MCF 10A (cell line): ENCODE measurements at regions not wholly inside any gene's neighbourhood (a gene's known extent, or its start where the extent isn't known, plus 50 kb on each side); places are given as distances from the start of the nearest gene placed in this dataset.

Experiments used
- BruUV-seq: library from RNA; stranded (reverse); fragments of 400-500 nt; replicated peaks from 2 replicates; lab custom pipeline; 2021; lab: Mats Ljungman, UMichigan
- CTCF ChIA-PET: fragments of 300-600 bp; sonication (Branson Sonifier 250); formaldehyde crosslinking; extraction: SDS; loops from one replicate; lab custom pipeline; 2021; ENCODE audit warnings: antibody characterized with exemption, inconsistent platforms; lab: Yijun Ruan, JAX
- POLR2A ChIA-PET: fragments of 300-600, 350-650 bp; sonication (Branson Sonifier 250); formaldehyde crosslinking; extraction: SDS; loops from one replicate; lab custom pipeline; 2020; ENCODE audit warnings: antibody characterized with exemption, inconsistent platforms; lab: Yijun Ruan, JAX
- DNase-seq: peaks from one replicate; pipeline ENCODE4 v3.0.0-alpha.2; 2018; ENCODE audit not compliant: unreplicated experiment
- H3K27ac Mint-ChIP-seq: one replicate; pipeline ENCODE4 v1.8.0; 2022; ENCODE audit warnings: mild to moderate bottlenecking, low read depth, mixed read lengths; ENCODE audit not compliant: unreplicated experiment
- H3K27me3 Mint-ChIP-seq: one replicate; pipeline ENCODE4 v1.8.0; 2022; ENCODE audit warnings: mixed read lengths; ENCODE audit not compliant: insufficient read depth, unreplicated experiment
- H3K36me3 Mint-ChIP-seq: one replicate; pipeline ENCODE4 v1.8.0; 2022; ENCODE audit warnings: mild to moderate bottlenecking, moderate library complexity, mixed read lengths; ENCODE audit not compliant: insufficient read depth, unreplicated experiment
- H3K4me1 Mint-ChIP-seq: one replicate; pipeline ENCODE4 v1.8.0; 2022; ENCODE audit warnings: mixed read lengths; ENCODE audit not compliant: insufficient read depth, unreplicated experiment
- H3K4me3 Mint-ChIP-seq: one replicate; pipeline ENCODE4 v1.8.0; 2022; ENCODE audit warnings: mild to moderate bottlenecking, moderate library complexity, mixed read lengths; ENCODE audit not compliant: unreplicated experiment
- H3K9me3 Mint-ChIP-seq: one replicate; pipeline ENCODE4 v1.8.0; 2022; ENCODE audit warnings: mixed read lengths; ENCODE audit not compliant: unreplicated experiment
- intact Hi-C: fragments of 100-400 bp; cut with micrococcal nuclease; formaldehyde crosslinking; loops from 2 replicates; pipeline ENCODE4 v1.14.1; 2022
- TF ChIP-seq, protein P1 (sequence below): fragments of 200-600 bp; IDR thresholded peaks from one replicate; pipeline ENCODE4 v1.8.0; 2022; ENCODE audit warnings: antibody characterized with exemption, mild to moderate bottlenecking; ENCODE audit not compliant: unreplicated experiment

DNA sequence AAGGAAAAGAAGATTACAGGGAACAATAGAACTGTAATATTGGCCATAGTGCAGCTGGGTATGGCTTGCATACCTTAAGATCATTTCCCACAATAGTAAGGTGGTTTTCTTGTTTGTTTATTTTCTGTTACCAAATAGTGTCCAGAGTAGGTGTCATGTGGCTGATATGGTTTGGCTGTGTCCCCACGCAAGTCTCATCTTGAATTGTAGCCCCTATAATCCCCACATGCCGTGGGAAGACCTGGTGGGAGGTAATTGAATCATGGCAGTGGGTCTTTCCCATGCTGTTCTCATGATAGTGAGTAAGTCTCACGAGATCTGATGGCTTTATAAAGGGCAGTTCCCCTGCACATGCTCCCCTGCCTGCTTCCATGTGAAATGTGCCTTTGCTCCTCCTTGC, 190.1 kb downstream of the ICOS start:
- CTCF ChIA-PET: interaction anchor here (0.6 kb wide), 1 partner anchor 1799 kb away, joined by 3 read pairs; no protein-coding TSS in a partner anchor
- Mint-ChIP-seq H3K27me3 (peaks cover 72% of the 10 kb centered on the region), H3K27ac (no peak overlapping the region), H3K9me3 (no peaks in the 10 kb centered on the region), H3K36me3 (no peaks in the 10 kb centered on the region), H3K4me3 (no peak overlapping the region), H3K4me1 (no peaks in the 10 kb centered on the region)
- no peak for DNase-seq
- POLR2A ChIA-PET: no interaction called here
- BruUV-seq: no TSS peak
- intact Hi-C loops: no loop called here
- TF ChIP-seq, protein P1, sequence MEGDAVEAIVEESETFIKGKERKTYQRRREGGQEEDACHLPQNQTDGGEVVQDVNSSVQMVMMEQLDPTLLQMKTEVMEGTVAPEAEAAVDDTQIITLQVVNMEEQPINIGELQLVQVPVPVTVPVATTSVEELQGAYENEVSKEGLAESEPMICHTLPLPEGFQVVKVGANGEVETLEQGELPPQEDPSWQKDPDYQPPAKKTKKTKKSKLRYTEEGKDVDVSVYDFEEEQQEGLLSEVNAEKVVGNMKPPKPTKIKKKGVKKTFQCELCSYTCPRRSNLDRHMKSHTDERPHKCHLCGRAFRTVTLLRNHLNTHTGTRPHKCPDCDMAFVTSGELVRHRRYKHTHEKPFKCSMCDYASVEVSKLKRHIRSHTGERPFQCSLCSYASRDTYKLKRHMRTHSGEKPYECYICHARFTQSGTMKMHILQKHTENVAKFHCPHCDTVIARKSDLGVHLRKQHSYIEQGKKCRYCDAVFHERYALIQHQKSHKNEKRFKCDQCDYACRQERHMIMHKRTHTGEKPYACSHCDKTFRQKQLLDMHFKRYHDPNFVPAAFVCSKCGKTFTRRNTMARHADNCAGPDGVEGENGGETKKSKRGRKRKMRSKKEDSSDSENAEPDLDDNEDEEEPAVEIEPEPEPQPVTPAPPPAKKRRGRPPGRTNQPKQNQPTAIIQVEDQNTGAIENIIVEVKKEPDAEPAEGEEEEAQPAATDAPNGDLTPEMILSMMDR: no peak

DNA sequence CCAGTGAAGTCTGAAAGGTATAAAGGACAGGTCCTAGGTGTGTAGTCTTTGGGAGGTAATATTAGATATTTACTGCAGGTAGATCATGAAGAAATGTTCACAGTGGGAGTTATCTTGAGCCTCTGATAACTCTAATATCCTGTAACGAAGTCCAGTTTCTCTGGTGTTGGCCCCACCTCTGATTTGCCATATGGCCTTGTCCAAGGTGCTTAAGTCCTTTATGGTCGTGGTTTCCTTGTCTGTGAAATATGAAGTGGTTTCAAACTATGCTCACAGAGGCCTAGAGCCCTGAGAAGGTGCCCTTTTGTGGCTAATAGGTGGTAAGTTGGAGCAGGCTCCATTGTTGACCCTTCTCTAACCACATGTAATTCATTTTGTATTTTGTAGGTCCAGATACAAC, 190.7 kb downstream of the ICOS start:
- Mint-ChIP-seq H3K36me3 (no peaks in the 10 kb centered on the region), H3K4me1 (no peaks in the 10 kb centered on the region), H3K27ac (no peak overlapping the region), H3K4me3 (no peak overlapping the region), H3K9me3 (no peaks in the 10 kb centered on the region), H3K27me3 (peaks cover 67% of the 10 kb centered on the region)
- TF ChIP-seq, protein P1: no peak
- DNase-seq: peak; percentile 13
- no TSS peak for BruUV-seq
- intact Hi-C loops: no loop called here
- ChIA-PET CTCF (no interaction called here), POLR2A (no interaction called here)

DNA sequence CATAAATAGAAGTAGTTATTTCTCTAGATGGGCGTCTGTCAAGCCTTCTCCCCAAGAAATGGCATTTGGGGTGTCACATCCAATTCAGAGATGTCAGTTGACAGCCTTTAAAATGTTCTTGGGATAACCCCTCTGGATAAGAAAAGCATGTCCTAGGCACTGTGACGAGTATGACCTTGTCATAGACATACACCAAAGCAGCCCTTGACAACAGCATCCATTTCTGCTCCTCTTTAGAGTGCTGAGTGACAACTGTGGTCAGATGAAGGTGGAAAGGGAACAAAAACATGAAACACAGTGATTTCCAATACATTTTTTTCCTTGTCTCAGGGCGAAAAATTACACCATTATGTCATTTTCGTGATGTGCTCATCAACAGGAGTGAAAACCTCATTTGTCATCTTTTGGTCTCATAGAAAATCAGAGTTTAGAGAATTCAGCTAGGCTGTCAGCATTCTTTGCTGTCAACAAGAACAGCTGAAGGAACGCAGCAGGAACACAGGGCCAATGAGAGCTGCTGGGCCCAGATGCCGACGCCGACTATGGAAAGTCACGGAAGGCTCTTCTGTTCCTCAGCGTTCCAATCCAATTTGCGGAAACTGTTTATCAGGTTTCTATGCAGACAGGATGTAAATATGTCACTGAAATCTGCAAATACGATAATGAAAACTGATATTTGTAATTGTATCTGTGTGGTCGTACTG, 193.2 kb downstream of the ICOS start:
- Mint-ChIP-seq H3K27me3 (peaks cover 53% of the 10 kb centered on the region), H3K27ac (no peak overlapping the region), H3K4me3 (no peak overlapping the region), H3K36me3 (no peaks in the 10 kb centered on the region), H3K9me3 (no peaks in the 10 kb centered on the region), H3K4me1 (no peaks in the 10 kb centered on the region)
- intact Hi-C loops: no loop called here
- no TSS peak for BruUV-seq
- no peak for DNase-seq
- ChIA-PET POLR2A (no interaction called here), CTCF (no interaction called here)
- TF ChIP-seq, protein P1: no peak

DNA sequence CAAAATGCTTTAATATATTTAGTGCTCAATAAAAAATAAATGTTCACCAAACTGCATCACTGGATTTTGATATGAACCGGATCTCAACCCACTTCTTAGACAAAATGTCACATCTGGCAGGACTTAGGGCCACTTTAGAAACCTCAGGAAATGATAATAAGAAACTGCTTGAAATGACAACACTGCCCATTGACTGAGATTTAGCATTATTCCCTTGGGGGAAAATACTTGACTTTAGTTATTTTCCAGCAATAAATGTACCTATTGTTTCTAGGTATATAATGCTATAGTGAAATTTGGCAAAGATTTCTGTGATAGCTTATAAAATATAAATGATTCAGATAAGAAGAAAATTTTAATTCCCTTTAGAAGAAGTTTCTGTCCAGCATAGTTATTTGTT, 195.1 kb downstream of the ICOS start:
- TF ChIP-seq, protein P1: no peak
- H3K4me1 Mint-ChIP-seq: no peaks in the 10 kb centered on the region
- no peaks in the 10 kb centered on the region for H3K9me3 Mint-ChIP-seq
- no TSS peak for BruUV-seq
- no peak overlapping the region for H3K27ac Mint-ChIP-seq
- no peaks in the 10 kb centered on the region for H3K36me3 Mint-ChIP-seq
- no peak overlapping the region for H3K4me3 Mint-ChIP-seq
- ChIA-PET POLR2A (no interaction called here), CTCF (no interaction called here)
- intact Hi-C loops: no loop called here
- H3K27me3 Mint-ChIP-seq: peaks cover 53% of the 10 kb centered on the region
- no peak for DNase-seq
